K562 (cell line): ENCODE measurements at regions not wholly inside any gene's neighbourhood (a gene's known extent, or its start where the extent isn't known, plus 50 kb on each side); places are given as distances from the start of the nearest gene placed in this dataset.
A peak's percentile ranks its signal among the peaks of the same experiment; 100 is the strongest.

Source experiments
- ATAC-seq: fragments of 200-7000 bp; cut with Tn5 transposase; 3 replicates; pipeline ENCODE4 v1.9.1; 2020; ENCODE audit warnings: moderate library complexity
- BruUV-seq: library from RNA; stranded (reverse); fragments of 400-500 nt; replicated peaks from 2 replicates; lab custom pipeline; 2021; lab: Mats Ljungman, UMichigan
- CTCF ChIA-PET: fragments of 300-600 bp; formaldehyde crosslinking; extraction: SDS; loops from one replicate; lab custom pipeline; 2021; ENCODE audit warnings: low intra/inter-chr PET ratio; lab: Yijun Ruan, JAX
- POLR2A ChIA-PET: fragments of 300-600, 350-650 bp; sonication (Branson Sonifier 250); formaldehyde crosslinking; extraction: SDS; loops from one replicate; lab custom pipeline; 2021; ENCODE audit warnings: antibody characterized with exemption, inconsistent platforms; lab: Yijun Ruan, JAX
- DNase-seq, 4 experiments: peaks; one replicate each; pipeline versions ENCODE4 v3.0.0 to v3.0.0-alpha.2; 2011 to 2018; ENCODE audit warnings: low spot score in 3 of 4, mixed read lengths in 3 of 4; ENCODE audit errors: extremely low read depth in 1 of 4
- FAIRE-seq: peaks from 2 replicates; lab custom pipeline; 2011; peaks lifted over from hg19 to GRCh38; lab: Jason Lieb, UNC
- H2AFZ ChIP-seq: 2 replicates; pipeline ENCODE4 v1.6.0; 2011; ENCODE audit warnings: low read depth, low read length, control low read depth, inconsistent platforms
- H3K27ac ChIP-seq: fragments of 200-600 bp; 3 replicates; pipeline ENCODE4 v1.8.0; 2011; ENCODE audit warnings: low read depth, mild to moderate bottlenecking, control low read depth, inconsistent platforms, low read length, moderate library complexity, mixed read lengths; ENCODE audit errors: extremely low read depth
- H3K27me3 ChIP-seq, 2 experiments: fragments of 300-600 bp in 1 of 2; 2 replicates in 1 of 2; 3 replicates in 1 of 2; pipeline versions ENCODE4 v1.6.0 to v1.8.0; 2011; ENCODE audit warnings: inconsistent platforms in 2 of 2, low read length in 2 of 2, mild to moderate bottlenecking in 1 of 2, mixed read lengths in 1 of 2, moderate library complexity in 1 of 2; ENCODE audit not compliant: control insufficient read depth in 2 of 2, insufficient read depth in 2 of 2
- H3K36me3 ChIP-seq: fragments of 300-600 bp; 3 replicates; pipeline ENCODE4 v1.8.0; 2011; ENCODE audit warnings: mild to moderate bottlenecking, low read length, inconsistent platforms; ENCODE audit not compliant: control insufficient read depth, insufficient read depth
- H3K4me1 ChIP-seq, 2 experiments: fragments of 200-600 bp in 1 of 2; replicated peaks in 1 of 2; 2 replicates in 1 of 2; 3 replicates in 1 of 2; pipeline versions ENCODE4 v1.5.1 to v1.8.0; 2011; ENCODE audit warnings: inconsistent platforms in 2 of 2, low read length in 2 of 2, mild to moderate bottlenecking in 1 of 2, mixed read lengths in 1 of 2, moderate library complexity in 1 of 2; ENCODE audit not compliant: control insufficient read depth in 2 of 2, insufficient read depth in 2 of 2
- H3K4me2 ChIP-seq: 2 replicates; pipeline ENCODE4 v1.6.1; 2011; ENCODE audit warnings: low read length, control low read depth, inconsistent platforms, mixed read lengths; ENCODE audit not compliant: insufficient read depth
- H3K4me3 ChIP-seq: fragments of 200-600 bp; sonication (generic), shearing (Covaris generic); 2 replicates; pipeline ENCODE4 v1.5.1; 2016; ENCODE audit warnings: control low read depth, inconsistent platforms
- H3K79me2 ChIP-seq: fragments of 200-600 bp; 3 replicates; pipeline ENCODE4 v1.8.0; 2011; ENCODE audit warnings: low read length, inconsistent platforms; ENCODE audit not compliant: control insufficient read depth, insufficient read depth
- H3K9ac ChIP-seq, 2 experiments: 2 replicates each; pipeline versions ENCODE4 v1.6.0 to v1.6.1; 2011; ENCODE audit warnings: low read depth in 2 of 2, low read length in 2 of 2, control low read depth in 1 of 2, inconsistent platforms in 1 of 2, mild to moderate bottlenecking in 1 of 2, mixed read lengths in 1 of 2; ENCODE audit not compliant: insufficient read depth in 1 of 2
- H3K9me1 ChIP-seq: one replicate; pipeline ENCODE4 v1.6.0; 2011; ENCODE audit warnings: inconsistent platforms, mild to moderate bottlenecking, low read length, moderate library complexity; ENCODE audit not compliant: control insufficient read depth, insufficient read depth
- H3K9me3 ChIP-seq: replicated peaks from 2 replicates; pipeline ENCODE4 v1.5.1; 2011; ENCODE audit warnings: low read depth, low read length, inconsistent platforms; ENCODE audit not compliant: control insufficient read depth, insufficient read depth
- H4K20me1 ChIP-seq: replicated peaks from 2 replicates; pipeline ENCODE4 v1.6.1; 2011; ENCODE audit warnings: low read length, inconsistent platforms, mixed read lengths; ENCODE audit not compliant: control insufficient read depth, insufficient read depth
- FOSL1 ChIP-seq: fragments of 200-800 bp; sonication (Bioruptor generic); conservative IDR thresholded peaks from 2 replicates; pipeline ENCODE4 v1.6.1; 2016; ENCODE audit warnings: missing genetic modification characterization, missing compliant biosample characterization
- JUND ChIP-seq, 2 experiments: IDR thresholded peaks; 2 replicates in 1 of 2; 3 replicates in 1 of 2; pipeline ENCODE4 v1.6.1; 2011; ENCODE audit warnings: borderline replicate concordance in 2 of 2, low read depth in 2 of 2, low read length in 2 of 2, improper control_type of control experiment in 1 of 2, missing biosample characterization in 1 of 2, missing genetic modification characterization in 1 of 2, missing genetic modification reagents in 1 of 2
- MEIS2 ChIP-seq: fragments of 450-650 bp; IDR thresholded peaks from 2 replicates; pipeline ENCODE4 v1.6.1; 2014; ENCODE audit warnings: mild to moderate bottlenecking; ENCODE audit not compliant: partially characterized antibody
- ZNF239 ChIP-seq: fragments of 250-450 bp; sonication (Bioruptor Pico); IDR thresholded peaks from 2 replicates; pipeline ENCODE4 v1.4.0; 2020; ENCODE audit warnings: mild to moderate bottlenecking
- WGBS: fragments of 100-300 bp; shearing (Covaris generic); methylation state at CpG from one replicate; pipeline ENCODE4 v1.1.6; 2016; ENCODE audit warnings: low coverage, mixed read lengths; ENCODE audit not compliant: insufficient coverage; ENCODE audit errors: missing lambda C conversion rate; 5-methylcytosine and 5-hydroxymethylcytosine counted together
- in situ Hi-C: fragments of 300-500 bp; cut with MboI; formaldehyde crosslinking; loops from 4 replicates; pipeline ENCODE4 v1.15.0; 2018; ENCODE audit warnings: inconsistent platforms, mixed read lengths
- intact Hi-C: fragments of 100-400 bp; cut with micrococcal nuclease; formaldehyde crosslinking; loops from 2 replicates; pipeline ENCODE4 v1.14.2; 2022
- TF ChIP-seq, protein P1 (sequence below), 2 experiments: fragments of 450-650 bp in 1 of 2; sonication (generic) in 1 of 2; formaldehyde crosslinking in 1 of 2; IDR thresholded peaks in 1 of 2; conservative IDR thresholded peaks in 1 of 2; 2 replicates each; pipeline versions ENCODE4 v1.6.1 to v1.8.1; 2016 to 2023; ENCODE audit warnings: mild to moderate bottlenecking in 2 of 2, moderate library complexity in 2 of 2, inconsistent platforms in 1 of 2, missing genetic modification reagents in 1 of 2
- TF ChIP-seq, protein P2 (sequence below): IDR thresholded peaks from 2 replicates; pipeline ENCODE4 v1.6.1; 2014; ENCODE audit warnings: antibody characterized with exemption
- TF ChIP-seq, protein P3 (sequence below), 2 experiments: fragments of 450-650 bp; IDR thresholded peaks; 2 replicates each; pipeline ENCODE4 v1.6.1; 2018; ENCODE audit warnings: mild to moderate bottlenecking in 2 of 2, low read depth in 1 of 2; ENCODE audit not compliant: partially characterized antibody in 2 of 2

DNA sequence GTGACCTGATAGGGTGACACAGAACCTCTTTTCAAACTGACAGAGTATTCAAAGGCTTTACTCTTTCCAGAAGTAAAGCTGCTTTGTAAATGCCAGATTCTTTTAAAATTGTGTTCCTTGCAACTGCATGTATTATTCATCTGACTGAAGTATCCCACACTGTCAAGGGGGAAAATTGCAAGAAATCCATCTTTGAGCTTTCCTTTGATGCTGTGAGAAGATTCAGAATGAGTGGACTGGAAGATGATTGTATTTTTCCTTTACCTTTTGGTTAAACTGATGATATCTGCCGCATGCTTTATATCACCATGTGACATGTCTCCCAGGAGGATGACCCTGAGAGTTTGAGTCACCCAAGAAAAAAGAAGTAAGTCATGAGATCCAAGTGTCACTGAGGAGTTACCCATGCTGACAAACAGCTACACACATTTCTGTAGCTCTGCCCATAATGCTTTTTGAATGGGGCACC, 250.8 kb upstream of the CBLB start:
- POLR2A ChIA-PET, result no interaction called here
- ATAC-seq (no peak), FAIRE-seq (peak; percentile 19), DNase-seq (no peak)
- Histone ChIP-seq H4K20me1 (no peaks in the 10 kb centered on the region), H3K27me3 (no peaks in the 10 kb centered on the region), H2AFZ (peak overlapping the region; percentile 7; the same call in 1 of the 2 replicates), H3K36me3 (no peaks in the 10 kb centered on the region), H3K4me1 (peaks cover 5 to 9% of the 10 kb centered on the region in 2 experiments; a peak in 3 of 5 replicates), H3K4me2 (no peak overlapping the region), H3K79me2 (no peaks in the 10 kb centered on the region), H3K27ac (no peak overlapping the region), H3K9ac (no peak overlapping the region), H3K9me1 (no peaks in the 10 kb centered on the region), H3K9me3 (no peaks in the 10 kb centered on the region), H3K4me3 (no peak overlapping the region)
- intact Hi-C loops (loop anchor here (5.0 to 10.0 kb wide), 2 partner anchors 115 to 432 kb away; no protein-coding TSS in a partner anchor), in situ Hi-C loops (no loop called here)
- BruUV-seq, result no TSS peak
- WGBS, result 0% methylated on average over 1 of the region's 1 CpG
- CTCF ChIA-PET, result no interaction called here
- TF ChIP-seq, protein P1, sequence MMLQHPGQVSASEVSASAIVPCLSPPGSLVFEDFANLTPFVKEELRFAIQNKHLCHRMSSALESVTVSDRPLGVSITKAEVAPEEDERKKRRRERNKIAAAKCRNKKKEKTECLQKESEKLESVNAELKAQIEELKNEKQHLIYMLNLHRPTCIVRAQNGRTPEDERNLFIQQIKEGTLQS (IDR thresholded peaks at IDR 0.05), result 0 out of 2 replicates have a peak, but pooled peaks have one; percentile 36
- TF ChIP-seq, protein P1 (CRISPR knock-in tag; conservative IDR thresholded peaks at IDR 0.05), result no peak
- TF ChIP-seq MEIS2 (peak; percentile 34), FOSL1 (tag) (peak; percentile 81), JUND (IDR thresholded peaks at IDR 0.05; ENCODE audit: borderline replicate concordance, low read depth, low read length) (peak; percentile 50; the same call in 1 of the 2 replicates), JUND (tag; IDR thresholded peaks at IDR 0.05; ENCODE audit: borderline replicate concordance, low read depth, low read length) (no peak), ZNF239 (CRISPR knock-in tag) (no peak)
- TF ChIP-seq, protein P2, sequence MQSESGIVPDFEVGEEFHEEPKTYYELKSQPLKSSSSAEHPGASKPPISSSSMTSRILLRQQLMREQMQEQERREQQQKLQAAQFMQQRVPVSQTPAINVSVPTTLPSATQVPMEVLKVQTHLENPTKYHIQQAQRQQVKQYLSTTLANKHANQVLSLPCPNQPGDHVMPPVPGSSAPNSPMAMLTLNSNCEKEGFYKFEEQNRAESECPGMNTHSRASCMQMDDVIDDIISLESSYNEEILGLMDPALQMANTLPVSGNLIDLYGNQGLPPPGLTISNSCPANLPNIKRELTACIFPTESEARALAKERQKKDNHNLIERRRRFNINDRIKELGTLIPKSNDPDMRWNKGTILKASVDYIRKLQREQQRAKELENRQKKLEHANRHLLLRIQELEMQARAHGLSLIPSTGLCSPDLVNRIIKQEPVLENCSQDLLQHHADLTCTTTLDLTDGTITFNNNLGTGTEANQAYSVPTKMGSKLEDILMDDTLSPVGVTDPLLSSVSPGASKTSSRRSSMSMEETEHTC, result 0 out of 2 replicates have a peak, but pooled peaks have one; percentile 32
- TF ChIP-seq, protein P3, sequence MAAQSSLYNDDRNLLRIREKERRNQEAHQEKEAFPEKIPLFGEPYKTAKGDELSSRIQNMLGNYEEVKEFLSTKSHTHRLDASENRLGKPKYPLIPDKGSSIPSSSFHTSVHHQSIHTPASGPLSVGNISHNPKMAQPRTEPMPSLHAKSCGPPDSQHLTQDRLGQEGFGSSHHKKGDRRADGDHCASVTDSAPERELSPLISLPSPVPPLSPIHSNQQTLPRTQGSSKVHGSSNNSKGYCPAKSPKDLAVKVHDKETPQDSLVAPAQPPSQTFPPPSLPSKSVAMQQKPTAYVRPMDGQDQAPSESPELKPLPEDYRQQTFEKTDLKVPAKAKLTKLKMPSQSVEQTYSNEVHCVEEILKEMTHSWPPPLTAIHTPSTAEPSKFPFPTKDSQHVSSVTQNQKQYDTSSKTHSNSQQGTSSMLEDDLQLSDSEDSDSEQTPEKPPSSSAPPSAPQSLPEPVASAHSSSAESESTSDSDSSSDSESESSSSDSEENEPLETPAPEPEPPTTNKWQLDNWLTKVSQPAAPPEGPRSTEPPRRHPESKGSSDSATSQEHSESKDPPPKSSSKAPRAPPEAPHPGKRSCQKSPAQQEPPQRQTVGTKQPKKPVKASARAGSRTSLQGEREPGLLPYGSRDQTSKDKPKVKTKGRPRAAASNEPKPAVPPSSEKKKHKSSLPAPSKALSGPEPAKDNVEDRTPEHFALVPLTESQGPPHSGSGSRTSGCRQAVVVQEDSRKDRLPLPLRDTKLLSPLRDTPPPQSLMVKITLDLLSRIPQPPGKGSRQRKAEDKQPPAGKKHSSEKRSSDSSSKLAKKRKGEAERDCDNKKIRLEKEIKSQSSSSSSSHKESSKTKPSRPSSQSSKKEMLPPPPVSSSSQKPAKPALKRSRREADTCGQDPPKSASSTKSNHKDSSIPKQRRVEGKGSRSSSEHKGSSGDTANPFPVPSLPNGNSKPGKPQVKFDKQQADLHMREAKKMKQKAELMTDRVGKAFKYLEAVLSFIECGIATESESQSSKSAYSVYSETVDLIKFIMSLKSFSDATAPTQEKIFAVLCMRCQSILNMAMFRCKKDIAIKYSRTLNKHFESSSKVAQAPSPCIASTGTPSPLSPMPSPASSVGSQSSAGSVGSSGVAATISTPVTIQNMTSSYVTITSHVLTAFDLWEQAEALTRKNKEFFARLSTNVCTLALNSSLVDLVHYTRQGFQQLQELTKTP (IDR thresholded peaks at IDR 0.05; ENCODE audit: low read depth in 1 of 2, partially characterized antibody in 2 of 2), result no peak
